K562 (cell line): ENCODE measurements at regions not wholly inside any gene's neighbourhood (a gene's known extent, or its start where the extent isn't known, plus 50 kb on each side); places are given as distances from the start of the nearest gene placed in this dataset.

Experiments
- IRF1 ChIP-seq: sonication (generic); formaldehyde crosslinking; IDR thresholded peaks from 2 replicates; pipeline ENCODE4 v1.8.0; 2022; ENCODE audit warnings: missing genetic modification reagents, mild to moderate bottlenecking, borderline replicate concordance
- KDM4B ChIP-seq, 2 experiments: fragments of 450-650 bp in 1 of 2; sonication (generic) in 1 of 2; IDR thresholded peaks; 2 replicates each; pipeline ENCODE4 v1.6.1; 2016 to 2017; ENCODE audit warnings: borderline replicate concordance in 2 of 2, antibody characterized with exemption in 1 of 2, low read depth in 1 of 2, mild to moderate bottlenecking in 1 of 2
- POU5F1 ChIP-seq: fragments of 150-350 bp; IDR thresholded peaks from 2 replicates; pipeline ENCODE4 v1.6.1; 2014; ENCODE audit warnings: borderline replicate concordance, low read length, low read depth, mild to moderate bottlenecking; ENCODE audit not compliant: partially characterized antibody
- THRAP3 ChIP-seq: fragments of 450-650 bp; IDR thresholded peaks from 2 replicates; pipeline ENCODE4 v1.6.1; 2016; ENCODE audit warnings: mild to moderate bottlenecking, inconsistent platforms, borderline replicate concordance
- YY1 ChIP-seq, 3 experiments: IDR thresholded peaks; 2 replicates each; pipeline ENCODE4 v1.6.1; 2011; ENCODE audit warnings: low read length in 2 of 3, mild to moderate bottlenecking in 2 of 3, moderate library complexity in 2 of 3, borderline replicate concordance in 1 of 3, control low read depth in 1 of 3, low read depth in 1 of 3; ENCODE audit not compliant: insufficient read depth in 3 of 3, insufficient replicate concordance in 2 of 3, control insufficient read depth in 1 of 3, insufficient read length in 1 of 3; ENCODE audit errors: extremely low read depth in 1 of 3
- ZNF431 ChIP-seq: sonication (generic); formaldehyde crosslinking; IDR thresholded peaks from 2 replicates; pipeline ENCODE4 v1.8.0; 2022; ENCODE audit warnings: mild to moderate bottlenecking, missing genetic modification reagents

- TF ChIP-seq YY1 (IDR thresholded peaks at IDR 0.05; ENCODE audit: borderline replicate concordance in 1 of 3, control insufficient read depth in 1 of 3, extremely low read depth in 1 of 3, insufficient read depth in 3 of 3, insufficient read length in 1 of 3, insufficient replicate concordance in 2 of 3, low read depth in 1 of 3, low read length in 2 of 3) (no peak), KDM4B (IDR thresholded peaks at IDR 0.05; ENCODE audit: borderline replicate concordance in 2 of 2, low read depth in 1 of 2) (no peak), THRAP3 (no peak), POU5F1 (no peak), IRF1 (CRISPR knock-in tag) (no peak), ZNF431 (CRISPR knock-in tag) (no peak)
Measured at GRCh38 chr10:64795847-64796246, 1274.6 kb downstream of the REEP3 start.
